ENCODE measurements at regions not wholly inside any gene's neighbourhood (a gene's known extent, or its start where the extent isn't known, plus 50 kb on each side); places are given as distances from the start of the nearest gene placed in this dataset.

- DNase-seq: no peak
Measured at GRCh38 chr2:128543036-128543435, 224.4 kb upstream of the HS6ST1 start.

- DNase-seq: no peak
Measured at GRCh38 chr2:128543646-128544045, 225.0 kb upstream of the HS6ST1 start.

GRCh38 chr2:128544321-128545037, 225.8 kb upstream of the HS6ST1 start:
- DNase-seq: no peak

GRCh38 chr2:128545085-128545484, 226.4 kb upstream of the HS6ST1 start:
- no peak for DNase-seq

- DNase-seq: no peak
Measured at GRCh38 chr2:128545829-128546228, 227.2 kb upstream of the HS6ST1 start.

GRCh38 chr2:128547667-128548066, 229.0 kb upstream of the HS6ST1 start:
- no peak for DNase-seq

- DNase-seq: no peak
Measured at GRCh38 chr2:128548461-128548891, 229.8 kb upstream of the HS6ST1 start.

GRCh38 chr2:128549094-128549493, 230.4 kb upstream of the HS6ST1 start:
- DNase-seq: no peak

GRCh38 chr2:128549646-128550260, 231.1 kb upstream of the HS6ST1 start:
- no peak for DNase-seq

- no peak for DNase-seq
Measured at GRCh38 chr2:128550389-128550788, 231.7 kb upstream of the HS6ST1 start.

GRCh38 chr2:128550801-128551416, 232.2 kb upstream of the HS6ST1 start:
- no peak for DNase-seq

- no peak for DNase-seq
Measured at GRCh38 chr2:128551435-128551834, 232.8 kb upstream of the HS6ST1 start.

- no peak for DNase-seq
Measured at GRCh38 chr2:128552141-128552805, 233.6 kb upstream of the HS6ST1 start.

- DNase-seq: no peak
Measured at GRCh38 chr2:128552806-128553551, 234.3 kb upstream of the HS6ST1 start.

GRCh38 chr2:128554151-128554769, 235.6 kb upstream of the HS6ST1 start:
- no peak for DNase-seq

GRCh38 chr2:128555433-128555832, 236.8 kb upstream of the HS6ST1 start:
- DNase-seq: no peak

- DNase-seq: no peak
Measured at GRCh38 chr2:128556089-128556488, 237.4 kb upstream of the HS6ST1 start.

- no peak for DNase-seq
Measured at GRCh38 chr2:128556633-128557032, 238.0 kb upstream of the HS6ST1 start.

GRCh38 chr2:128557069-128557468, 238.4 kb upstream of the HS6ST1 start:
- DNase-seq: no peak

GRCh38 chr2:128557831-128558241, 239.2 kb upstream of the HS6ST1 start:
- no peak for DNase-seq

- no peak for DNase-seq
Measured at GRCh38 chr2:128558441-128558840, 239.8 kb upstream of the HS6ST1 start.

- DNase-seq: no peak
Measured at GRCh38 chr2:128558895-128559532, 240.3 kb upstream of the HS6ST1 start.

Data from activated gamma-delta T cell treated with Interleukin-2 at 50 U/mL for 16 hours (primary cell).